ENCODE measurements at regions not wholly inside any gene's neighbourhood (a gene's known extent, or its start where the extent isn't known, plus 50 kb on each side); places are given as distances from the start of the nearest gene placed in this dataset.
A peak's percentile ranks its signal among the peaks of the same experiment; 100 is the strongest.
"Not testable (repeated sequence)": the region's sequence is repeated elsewhere in the genome, so short reads cannot be mapped to it uniquely, and the experiment has no call there.

GRCh38 chr4:10837151-10837550, 152.6 kb upstream of the CLNK start:
- no peak for DNase-seq
- no peaks in the 10 kb centered on the region for H3K79me2 ChIP-seq (ENCODE audit: low read depth)
- intact Hi-C loops (cut with micrococcal nuclease; ENCODE audit: unreplicated experiment): no loop called here
- H3K9me2 ChIP-seq (ENCODE audit: insufficient read depth): no peaks in the 10 kb centered on the region
- no peaks in the 10 kb centered on the region for H4K20me1 ChIP-seq (ENCODE audit: insufficient read depth)
- no peak for TF ChIP-seq EZH2 (IDR thresholded peaks at IDR 0.05; ENCODE audit: low read depth)
- TF ChIP-seq, protein P1, sequence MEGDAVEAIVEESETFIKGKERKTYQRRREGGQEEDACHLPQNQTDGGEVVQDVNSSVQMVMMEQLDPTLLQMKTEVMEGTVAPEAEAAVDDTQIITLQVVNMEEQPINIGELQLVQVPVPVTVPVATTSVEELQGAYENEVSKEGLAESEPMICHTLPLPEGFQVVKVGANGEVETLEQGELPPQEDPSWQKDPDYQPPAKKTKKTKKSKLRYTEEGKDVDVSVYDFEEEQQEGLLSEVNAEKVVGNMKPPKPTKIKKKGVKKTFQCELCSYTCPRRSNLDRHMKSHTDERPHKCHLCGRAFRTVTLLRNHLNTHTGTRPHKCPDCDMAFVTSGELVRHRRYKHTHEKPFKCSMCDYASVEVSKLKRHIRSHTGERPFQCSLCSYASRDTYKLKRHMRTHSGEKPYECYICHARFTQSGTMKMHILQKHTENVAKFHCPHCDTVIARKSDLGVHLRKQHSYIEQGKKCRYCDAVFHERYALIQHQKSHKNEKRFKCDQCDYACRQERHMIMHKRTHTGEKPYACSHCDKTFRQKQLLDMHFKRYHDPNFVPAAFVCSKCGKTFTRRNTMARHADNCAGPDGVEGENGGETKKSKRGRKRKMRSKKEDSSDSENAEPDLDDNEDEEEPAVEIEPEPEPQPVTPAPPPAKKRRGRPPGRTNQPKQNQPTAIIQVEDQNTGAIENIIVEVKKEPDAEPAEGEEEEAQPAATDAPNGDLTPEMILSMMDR (conservative IDR thresholded peaks at IDR 0.05): no peak
- H3K4me3 ChIP-seq: no peak overlapping the region
- BruUV-seq (replicated peaks): no TSS peak
- H3K9me3 ChIP-seq (ENCODE audit: insufficient read depth, low read depth): no peaks in the 10 kb centered on the region
- ChIA-PET POLR2A (ENCODE audit: unreplicated experiment) (no interaction called here), CTCF (no interaction called here)
- no peak overlapping the region for H3K4me2 ChIP-seq
- no peaks in the 10 kb centered on the region for H3K4me1 ChIP-seq (replicated peaks; ENCODE audit: insufficient read depth)
- H3F3A ChIP-seq (ENCODE audit: insufficient read depth, low read depth): no peaks in the 10 kb centered on the region
- no peak overlapping the region for H2AFZ ChIP-seq
- H3K27ac ChIP-seq: no peak overlapping the region
- no peaks in the 10 kb centered on the region for H3K36me3 ChIP-seq (ENCODE audit: low read depth)
- no peaks in the 10 kb centered on the region for H3K27me3 ChIP-seq (ENCODE audit: insufficient read depth, low read depth)

GRCh38 chr4:10832806-10833628, 148.4 kb upstream of the CLNK start:
- intact Hi-C loops (cut with micrococcal nuclease; ENCODE audit: unreplicated experiment): no loop called here
- no TSS peak for BruUV-seq (replicated peaks)
- Histone ChIP-seq H3K36me3 (ENCODE audit: low read depth) (no peaks in the 10 kb centered on the region), H3K79me2 (ENCODE audit: low read depth) (no peaks in the 10 kb centered on the region), H3K9me3 (ENCODE audit: insufficient read depth, low read depth) (no peaks in the 10 kb centered on the region), H3K4me3 (no peak overlapping the region), H3F3A (ENCODE audit: insufficient read depth, low read depth) (no peaks in the 10 kb centered on the region), H3K4me1 (replicated peaks; ENCODE audit: insufficient read depth) (no peaks in the 10 kb centered on the region), H4K20me1 (ENCODE audit: insufficient read depth) (no peaks in the 10 kb centered on the region), H2AFZ (no peak overlapping the region), H3K4me2 (no peak overlapping the region), H3K27ac (no peak overlapping the region), H3K27me3 (ENCODE audit: insufficient read depth, low read depth) (no peaks in the 10 kb centered on the region), H3K9me2 (ENCODE audit: insufficient read depth) (no peaks in the 10 kb centered on the region)
- ChIA-PET CTCF (no interaction called here), POLR2A (ENCODE audit: unreplicated experiment) (no interaction called here)
- DNase-seq: no peak
- TF ChIP-seq, protein P1 (conservative IDR thresholded peaks at IDR 0.05): no peak
- TF ChIP-seq EZH2 (IDR thresholded peaks at IDR 0.05; ENCODE audit: low read depth): no peak

DNA sequence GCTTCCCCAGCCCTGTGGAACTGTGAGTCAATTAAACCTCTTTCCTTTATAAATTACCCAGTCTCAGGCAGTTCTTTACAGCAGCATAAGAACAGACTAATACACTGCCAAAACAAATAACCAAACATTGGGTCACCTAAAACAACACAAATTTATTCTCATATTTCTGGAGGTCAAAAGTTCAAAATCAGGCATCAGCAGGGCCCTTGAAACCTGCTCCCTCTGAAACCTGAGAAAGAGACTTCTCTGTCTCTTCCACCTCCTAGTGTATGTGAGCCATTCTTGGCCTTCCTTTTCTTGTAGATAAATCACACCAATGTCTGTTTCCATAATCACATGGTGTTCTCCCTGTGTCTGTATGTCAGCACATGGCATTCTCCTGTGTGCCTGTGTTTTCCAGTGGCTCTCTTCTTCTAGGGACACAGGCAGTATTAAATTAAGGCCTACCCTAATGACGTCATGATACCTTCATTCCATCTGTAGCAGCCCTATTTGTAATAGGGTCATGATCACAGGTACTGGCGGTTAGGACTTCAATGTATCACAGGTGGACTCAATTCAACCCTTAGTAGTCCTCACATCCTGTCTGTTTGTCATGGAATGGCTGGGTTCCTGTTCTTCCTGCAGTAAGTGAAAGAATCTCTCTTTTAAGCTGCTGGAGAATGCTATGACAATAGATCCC, 147.3 kb upstream of the CLNK start:
- DNase-seq: no peak
- Histone ChIP-seq H3K27ac (no peak overlapping the region), H3K9me2 (ENCODE audit: insufficient read depth) (no peaks in the 10 kb centered on the region), H3K4me2 (no peak overlapping the region), H3F3A (ENCODE audit: insufficient read depth, low read depth) (no peaks in the 10 kb centered on the region), H3K79me2 (ENCODE audit: low read depth) (no peaks in the 10 kb centered on the region), H3K4me3 (no peak overlapping the region), H3K4me1 (replicated peaks; ENCODE audit: insufficient read depth) (no peaks in the 10 kb centered on the region), H3K27me3 (ENCODE audit: insufficient read depth, low read depth) (no peaks in the 10 kb centered on the region), H3K9me3 (ENCODE audit: insufficient read depth, low read depth) (no peaks in the 10 kb centered on the region), H3K36me3 (ENCODE audit: low read depth) (no peaks in the 10 kb centered on the region), H2AFZ (no peak overlapping the region), H4K20me1 (ENCODE audit: insufficient read depth) (no peaks in the 10 kb centered on the region)
- no TSS peak for BruUV-seq (replicated peaks)
- TF ChIP-seq, protein P1 (conservative IDR thresholded peaks at IDR 0.05): no peak
- no peak for TF ChIP-seq EZH2 (IDR thresholded peaks at IDR 0.05; ENCODE audit: low read depth)
- intact Hi-C loops (cut with micrococcal nuclease; ENCODE audit: unreplicated experiment): no loop called here
- CTCF ChIA-PET: no interaction called here
- POLR2A ChIA-PET (ENCODE audit: unreplicated experiment): no interaction called here

DNA sequence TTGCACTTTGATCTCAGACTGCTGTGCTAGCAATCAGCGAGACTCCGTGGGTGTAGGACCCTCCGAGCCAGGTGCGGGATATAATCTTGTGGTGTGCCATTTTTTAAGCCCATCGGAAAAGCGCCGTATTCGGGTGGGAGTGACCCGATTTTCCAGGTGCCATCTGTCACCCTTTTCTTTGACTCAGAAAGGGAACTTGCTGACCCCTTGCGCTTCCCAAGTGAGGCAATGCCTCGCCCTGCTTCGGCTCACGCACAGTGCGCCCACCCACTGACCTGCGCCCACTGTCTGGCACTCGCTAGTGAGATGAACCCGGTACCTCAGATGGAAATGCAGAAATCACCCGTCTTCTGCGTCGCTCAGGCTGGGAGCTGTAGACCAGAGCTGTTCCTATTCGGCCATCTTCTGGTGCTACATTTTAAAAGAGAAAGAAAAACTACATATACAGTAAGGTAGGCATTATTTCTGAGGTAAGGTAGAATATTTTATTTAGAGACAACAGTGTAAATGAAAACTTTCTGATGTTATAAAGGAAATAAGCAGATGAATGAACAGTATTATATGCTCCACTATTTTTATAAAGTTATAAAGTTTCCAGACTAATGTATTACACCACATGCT, 144.5 kb upstream of the CLNK start:
- CTCF ChIA-PET; H3K27ac ChIP-seq; H3K79me2 ChIP-seq (ENCODE audit: low read depth); BruUV-seq (replicated peaks); H3K4me1 ChIP-seq (replicated peaks; ENCODE audit: insufficient read depth); H3K9me2 ChIP-seq (ENCODE audit: insufficient read depth); H2AFZ ChIP-seq; intact Hi-C loops (cut with micrococcal nuclease; ENCODE audit: unreplicated experiment); H3K36me3 ChIP-seq (ENCODE audit: low read depth); H4K20me1 ChIP-seq (ENCODE audit: insufficient read depth); H3K27me3 ChIP-seq (ENCODE audit: insufficient read depth, low read depth); H3K9me3 ChIP-seq (ENCODE audit: insufficient read depth, low read depth); POLR2A ChIA-PET (ENCODE audit: unreplicated experiment); H3F3A ChIP-seq (ENCODE audit: insufficient read depth, low read depth); DNase-seq: not testable (repeated sequence)
- Histone ChIP-seq H3K4me2 (peak overlapping the region; percentile 31; the same call in 1 of the 2 replicates), H3K4me3 (peak overlapping the region; percentile 31; the same call in 1 of the 2 replicates)
